H1 (cell line): ENCODE measurements at regions not wholly inside any gene's neighbourhood (a gene's known extent, or its start where the extent isn't known, plus 50 kb on each side); places are given as distances from the start of the nearest gene placed in this dataset.

Experiments
- CTCF ChIA-PET: fragments of 300-600 bp; sonication (Branson Sonifier 250); formaldehyde crosslinking; loops from one replicate; lab custom pipeline; 2021; ENCODE audit not compliant: partially characterized antibody; lab: Charles Lee
- POLR2A ChIA-PET: fragments of 300-600 bp; sonication (Branson Sonifier 250); formaldehyde crosslinking; loops from one replicate; lab custom pipeline; 2021; ENCODE audit warnings: inconsistent platforms; ENCODE audit not compliant: partially characterized antibody; lab: Charles Lee
- DNase-seq, 2 experiments: peaks; one replicate each; pipeline versions ENCODE4 v3.0.0 to v3.0.0-alpha.2; 2010 to 2022; ENCODE audit warnings: low spot score in 2 of 2, low read depth in 1 of 2, mixed read lengths in 1 of 2
- FAIRE-seq: peaks from 2 replicates; lab custom pipeline; 2011; peaks lifted over from hg19 to GRCh38; lab: Jason Lieb, UNC
- H2AFZ ChIP-seq: 2 replicates; pipeline ENCODE4 v1.8.1; 2012; ENCODE audit warnings: low read length, inconsistent platforms
- H2AK5ac ChIP-seq: 2 replicates; pipeline ENCODE4 v1.6.1; 2013; ENCODE audit warnings: low read depth, low read length
- H2BK120ac ChIP-seq: replicated peaks from 2 replicates; pipeline ENCODE3; 2013; ENCODE audit warnings: low read depth, low read length, inconsistent platforms
- H2BK12ac ChIP-seq: 2 replicates; pipeline ENCODE4 v1.6.1; 2013; ENCODE audit warnings: low read depth, low read length
- H2BK15ac ChIP-seq: 2 replicates; pipeline ENCODE4 v1.6.1; 2013; ENCODE audit warnings: low read length
- H2BK20ac ChIP-seq: 2 replicates; pipeline ENCODE4 v1.6.1; 2013; ENCODE audit warnings: low read length
- H2BK5ac ChIP-seq: 2 replicates; pipeline ENCODE4 v1.6.1; 2013; ENCODE audit warnings: low read depth, low read length
- H3K14ac ChIP-seq: 2 replicates; pipeline ENCODE4 v1.6.1; 2013; ENCODE audit warnings: inconsistent platforms; ENCODE audit not compliant: insufficient read length
- H3K18ac ChIP-seq: 2 replicates; pipeline ENCODE4 v1.6.1; 2013; ENCODE audit warnings: low read length; ENCODE audit errors: extremely low read depth
- H3K23ac ChIP-seq: 2 replicates; pipeline ENCODE4 v1.6.1; 2013; ENCODE audit warnings: inconsistent platforms; ENCODE audit not compliant: insufficient read length
- H3K23me2 ChIP-seq: 2 replicates; pipeline ENCODE4 v1.6.1; 2013; ENCODE audit warnings: low read depth, low read length
- H3K27ac ChIP-seq: 2 replicates; pipeline ENCODE4 v1.6.1; 2011; ENCODE audit warnings: low read depth, low read length, inconsistent platforms
- H3K27me3 ChIP-seq, 4 experiments: replicated peaks in 1 of 4; 1 replicate in 1 of 4; 2 replicates in 3 of 4; pipeline versions ENCODE4 v1.6.1 to v1.8.1; 2011 to 2013; ENCODE audit warnings: low read length in 3 of 4, mild to moderate bottlenecking in 3 of 4, inconsistent platforms in 2 of 4, mixed read lengths in 2 of 4, moderate library complexity in 1 of 4; ENCODE audit not compliant: control insufficient read depth in 3 of 4, insufficient read depth in 3 of 4; ENCODE audit errors: extremely low read depth in 1 of 4
- H3K36me3 ChIP-seq, 4 experiments: 2 replicates each; pipeline versions ENCODE4 v1.6.1 to v1.8.1; 2011 to 2013; ENCODE audit warnings: mild to moderate bottlenecking in 4 of 4, low read length in 3 of 4, moderate library complexity in 2 of 4, control low read depth in 1 of 4, inconsistent platforms in 1 of 4; ENCODE audit not compliant: insufficient read depth in 4 of 4, control insufficient read depth in 2 of 4
- H3K4ac ChIP-seq: replicated peaks from 2 replicates; pipeline ENCODE3; 2013; ENCODE audit warnings: low read length, low read depth, mixed read lengths, inconsistent platforms; ENCODE audit not compliant: insufficient read length
- H3K4me1 ChIP-seq, 4 experiments: replicated peaks in 1 of 4; 1 replicate in 1 of 4; 2 replicates in 3 of 4; pipeline versions ENCODE4 v1.6.1 to v1.8.1; 2011 to 2013; ENCODE audit warnings: low read length in 3 of 4, inconsistent platforms in 2 of 4, mixed read lengths in 1 of 4; ENCODE audit not compliant: insufficient read depth in 4 of 4, control insufficient read depth in 3 of 4
- H3K4me2 ChIP-seq, 2 experiments: 2 replicates each; pipeline versions ENCODE4 v1.6.1 to v1.8.1; 2011 to 2013; ENCODE audit warnings: low read depth in 2 of 2, low read length in 2 of 2, control low read depth in 1 of 2, inconsistent platforms in 1 of 2, mild to moderate bottlenecking in 1 of 2; ENCODE audit not compliant: insufficient read depth in 1 of 2
- H3K4me3 ChIP-seq, 4 experiments: fragments of 200-600, 300-600 bp in 1 of 4; sonication (generic), shearing (Covaris generic), sonication (Bioruptor Twin) in 1 of 4; 2 replicates each; pipeline versions ENCODE4 v1.5.1 to v1.8.1; 2011 to 2016; ENCODE audit warnings: low read length in 4 of 4, low read depth in 3 of 4, control low read depth in 2 of 4, inconsistent platforms in 2 of 4, mild to moderate bottlenecking in 2 of 4, mixed read lengths in 1 of 4, moderate library complexity in 1 of 4; ENCODE audit not compliant: insufficient read depth in 2 of 4; ENCODE audit errors: extremely low read depth in 1 of 4
- H3K56ac ChIP-seq: replicated peaks from 2 replicates; pipeline ENCODE3; 2013; ENCODE audit warnings: low read depth, mild to moderate bottlenecking, mixed read lengths, low read length, inconsistent platforms; ENCODE audit not compliant: insufficient read length
- H3K79me1 ChIP-seq: 2 replicates; pipeline ENCODE4 v1.6.1; 2013; ENCODE audit warnings: low read depth, low read length, control low read depth
- H3K79me2 ChIP-seq, 2 experiments: 2 replicates each; pipeline versions ENCODE4 v1.6.1 to v1.8.1; 2012 to 2013; ENCODE audit warnings: low read length in 2 of 2, mild to moderate bottlenecking in 2 of 2, inconsistent platforms in 1 of 2; ENCODE audit not compliant: insufficient read depth in 2 of 2, control insufficient read depth in 1 of 2
- H3K9ac ChIP-seq, 4 experiments: replicated peaks in 1 of 4; 1 replicate in 1 of 4; 2 replicates in 3 of 4; pipeline versions ENCODE4 v1.6.1 to v1.8.1; 2011 to 2013; ENCODE audit warnings: low read depth in 3 of 4, low read length in 3 of 4, control low read depth in 2 of 4, mild to moderate bottlenecking in 2 of 4, moderate library complexity in 2 of 4, inconsistent platforms in 1 of 4; ENCODE audit errors: extremely low read depth in 1 of 4
- H3K9me3 ChIP-seq, 2 experiments: 2 replicates each; pipeline versions ENCODE4 v1.6.1 to v1.8.1; 2012 to 2013; ENCODE audit warnings: mild to moderate bottlenecking in 2 of 2, moderate library complexity in 2 of 2, control low read depth in 1 of 2, inconsistent platforms in 1 of 2, low read depth in 1 of 2, low read length in 1 of 2, mixed read lengths in 1 of 2; ENCODE audit not compliant: insufficient read depth in 2 of 2
- H4K20me1 ChIP-seq, 2 experiments: replicated peaks in 1 of 2; 2 replicates each; pipeline versions ENCODE3 to v1.8.1; 2011 to 2013; ENCODE audit warnings: inconsistent platforms in 2 of 2, low read length in 2 of 2, mild to moderate bottlenecking in 1 of 2; ENCODE audit not compliant: insufficient read depth in 2 of 2, control insufficient read depth in 1 of 2
- H4K5ac ChIP-seq: 2 replicates; pipeline ENCODE4 v1.6.1; 2013; ENCODE audit warnings: low read length, low read depth, mixed read lengths, inconsistent platforms; ENCODE audit not compliant: insufficient read length
- H4K8ac ChIP-seq: 2 replicates; pipeline ENCODE4 v1.8.0; 2013; ENCODE audit warnings: mild to moderate bottlenecking, moderate library complexity, low read length, inconsistent platforms; ENCODE audit not compliant: insufficient read depth; ENCODE audit errors: extremely low read depth
- H4K91ac ChIP-seq: replicated peaks from 2 replicates; pipeline ENCODE3; 2013; ENCODE audit warnings: low read length, mixed read lengths, inconsistent platforms; ENCODE audit not compliant: insufficient read length
- E2F6 ChIP-seq: IDR thresholded peaks from 2 replicates; pipeline ENCODE4 v1.6.1; 2012; ENCODE audit warnings: inconsistent platforms
- GABPA ChIP-seq: IDR thresholded peaks from 2 replicates; pipeline ENCODE4 v1.6.1; 2011; ENCODE audit warnings: mild to moderate bottlenecking, low read length, moderate library complexity, borderline replicate concordance; ENCODE audit not compliant: insufficient read depth
- NRF1 ChIP-seq: IDR thresholded peaks from 2 replicates; pipeline ENCODE4 v1.6.1; 2011; ENCODE audit warnings: mild to moderate bottlenecking, low read depth, low read length, improper control_type of control experiment
- PHF8 ChIP-seq: fragments of 200-600 bp; sonication (generic); conservative IDR thresholded peaks from 2 replicates; pipeline ENCODE4 v1.7.1; 2012; ENCODE audit warnings: low read depth, mild to moderate bottlenecking, inconsistent platforms, low read length, moderate library complexity
- SAP30 ChIP-seq: fragments of 300-600 bp; sonication (generic); IDR thresholded peaks from 2 replicates; pipeline ENCODE4 v1.7.1; 2012; ENCODE audit warnings: low read length, moderate library complexity, mild to moderate bottlenecking, inconsistent platforms; ENCODE audit not compliant: insufficient read depth, insufficient replicate concordance
- YY1 ChIP-seq: IDR thresholded peaks from 2 replicates; pipeline ENCODE4 v1.6.1; 2011; ENCODE audit warnings: low read depth, mild to moderate bottlenecking, low read length
- WGBS, 2 experiments: shearing (Covaris generic) in 1 of 2; methylation state at CpG; one replicate each; pipeline versions ENCODE4 v1.1.6 to v1.1.7; 2013 to 2015; ENCODE audit warnings: low lambda C conversion rate in 2 of 2, mixed read lengths in 2 of 2, inconsistent platforms in 1 of 2, low coverage in 1 of 2, missing lambda C conversion rate in 1 of 2; ENCODE audit not compliant: insufficient replicate concordance in 2 of 2, insufficient coverage in 1 of 2, insufficient read length in 1 of 2; ENCODE audit errors: extremely low coverage in 1 of 2, missing lambda C conversion rate in 1 of 2; 5-methylcytosine and 5-hydroxymethylcytosine counted together

GRCh38 chr4:66516940-66517339 is 846.7 kb upstream of the EPHA5 start:
- Histone ChIP-seq H4K8ac (no peak overlapping the region), H3K79me2 (no peaks in the 10 kb centered on the region), H3K23ac (no peak overlapping the region), H3K14ac (no peak overlapping the region), H2BK120ac (no peak overlapping the region), H3K18ac (no peak overlapping the region), H3K56ac (no peak overlapping the region), H3K9me3 (peaks cover 0 to 3% of the 10 kb centered on the region in 2 experiments; a peak in 1 of 4 replicates), H2BK20ac (no peak overlapping the region), H2BK12ac (no peak overlapping the region), H3K27ac (no peak overlapping the region), H2AK5ac (no peak overlapping the region), H4K5ac (no peak overlapping the region), H3K4me2 (no peak overlapping the region), H4K20me1 (no peaks in the 10 kb centered on the region), H3K27me3 (no peaks in the 10 kb centered on the region), H2BK5ac (no peak overlapping the region), H3K79me1 (no peaks in the 10 kb centered on the region), H3K36me3 (no peaks in the 10 kb centered on the region), H2BK15ac (no peak overlapping the region), H3K4me3 (no peak overlapping the region), H3K9ac (no peak overlapping the region), H3K23me2 (no peaks in the 10 kb centered on the region), H4K91ac (no peak overlapping the region), H3K4me1 (no peaks in the 10 kb centered on the region), H2AFZ (no peak overlapping the region), H3K4ac (no peak overlapping the region)
- 91% methylated on average over 2 of the region's 2 CpGs; no CpG with 5 or more reads in 1 of the 2 experiments for WGBS, 2 experiments
- no peak for DNase-seq
- no peak for FAIRE-seq
- ChIA-PET POLR2A (no interaction called here), CTCF (no interaction called here)
- TF ChIP-seq NRF1, result no peak
- no peak for TF ChIP-seq E2F6
- no peak for TF ChIP-seq YY1
- no peak for TF ChIP-seq PHF8
- no peak for TF ChIP-seq GABPA
- TF ChIP-seq SAP30, result no peak
